DMS53 (cell line): ENCODE measurements at regions not wholly inside any gene's neighbourhood (a gene's known extent, or its start where the extent isn't known, plus 50 kb on each side); places are given as distances from the start of the nearest gene placed in this dataset.
"Not testable (repeated sequence)": the region's sequence is repeated elsewhere in the genome, so short reads cannot be mapped to it uniquely, and the experiment has no call there.

Experiments
- DNase-seq: peaks from one replicate; lab custom pipeline; 2025; lab: John Stamatoyannopoulos, UW

- not testable (repeated sequence) for DNase-seq
These were observed 65.0 kb upstream of the IKBKE start for GRCh38 chr1:206405282-206405681.

GRCh38 chr1:206408371-206409288, 61.6 kb upstream of the IKBKE start:
- DNase-seq, result not testable (repeated sequence)

DNA sequence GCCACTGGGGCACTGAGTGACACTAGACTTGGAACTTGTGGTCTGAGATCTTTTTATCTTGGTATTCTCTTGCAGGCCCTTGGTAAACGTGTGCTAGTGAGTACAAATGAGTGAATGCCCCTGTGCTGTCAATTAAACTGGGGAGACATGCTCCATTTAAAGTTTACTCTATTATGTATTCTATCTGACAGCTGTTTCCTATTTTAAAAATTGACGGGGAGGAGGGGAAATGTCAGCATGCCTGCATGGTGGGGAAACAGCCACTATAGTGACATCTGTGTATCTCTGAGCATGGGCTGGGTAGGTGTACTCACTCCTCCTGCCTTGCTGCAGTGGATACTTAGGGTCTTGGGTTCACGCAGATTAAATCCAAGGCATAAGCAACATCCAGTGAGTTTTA, 59.0 kb upstream of the IKBKE start:
- DNase-seq, result no peak

DNA sequence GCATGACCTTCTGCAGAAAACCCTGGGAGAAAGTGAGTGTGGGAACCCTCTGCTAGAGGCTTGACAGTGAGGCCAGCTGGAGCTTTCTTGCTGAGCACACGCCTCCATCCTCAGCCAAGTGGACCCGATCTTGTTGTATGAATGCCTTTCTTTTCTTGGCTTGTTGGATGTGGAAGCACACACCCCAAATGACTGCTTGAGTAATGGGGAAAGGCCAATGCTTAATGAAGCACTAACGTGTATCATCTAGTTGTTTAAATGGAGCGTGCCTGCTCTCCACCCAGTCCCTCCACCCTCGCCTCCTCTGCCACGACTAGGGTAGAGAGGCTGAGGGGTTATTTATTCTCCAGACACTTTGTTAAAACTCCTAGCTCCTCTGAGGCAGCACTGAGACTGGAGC, 54.3 kb upstream of the IKBKE start:
- DNase-seq, result no peak

- DNase-seq, result no peak
These were observed 52.3 kb upstream of the IKBKE start for GRCh38 chr1:206417774-206418614.

DNA sequence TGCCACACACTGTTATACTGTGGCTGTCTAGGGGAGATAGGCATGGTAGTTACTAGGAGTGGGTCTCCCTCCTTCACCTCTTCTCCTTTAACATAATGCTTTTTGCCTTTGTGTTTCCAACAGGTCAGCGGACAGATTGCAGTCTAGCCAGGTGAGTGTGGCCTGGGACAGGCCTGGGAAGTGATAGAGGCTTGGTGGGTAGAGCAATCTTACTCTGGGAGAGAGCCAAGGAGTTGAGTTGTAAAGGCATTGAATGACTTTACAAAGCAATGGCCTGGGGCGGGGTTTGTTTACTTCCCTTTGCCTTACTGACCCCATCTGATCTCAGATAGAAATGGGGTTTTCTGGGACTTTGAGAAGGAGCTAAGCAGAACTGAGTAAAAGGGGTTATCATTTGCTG, 51.0 kb upstream of the IKBKE start:
- DNase-seq, result no peak

- DNase-seq, result no peak
These were observed 50.5 kb upstream of the IKBKE start for GRCh38 chr1:206419783-206420182.

- DNase-seq, result no peak
These were observed 49.8 kb upstream of the IKBKE start for GRCh38 chr1:206420471-206420870.
